ENCODE measurements at regions not wholly inside any gene's neighbourhood (a gene's known extent, or its start where the extent isn't known, plus 50 kb on each side); places are given as distances from the start of the nearest gene placed in this dataset.

DNA sequence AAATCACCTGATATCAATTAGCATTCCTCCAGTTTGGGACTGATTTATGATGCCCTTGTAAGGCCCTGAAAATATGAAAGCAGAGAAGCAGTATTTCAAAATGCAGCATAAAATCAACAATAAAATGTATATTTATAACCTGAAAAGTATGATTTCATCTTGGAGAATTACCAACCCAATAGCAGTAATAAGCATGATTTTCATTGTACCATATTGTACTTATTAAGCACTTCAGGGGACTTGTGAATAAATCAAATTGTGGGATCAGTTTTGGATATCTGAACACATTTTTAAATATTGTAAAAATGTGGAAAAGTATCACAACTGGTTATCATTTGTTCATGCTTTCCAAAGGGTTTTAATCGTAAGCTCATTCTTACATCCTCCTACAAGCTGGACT lies 250.8 kb downstream of the DMRT2 start:
- no peaks in the 10 kb centered on the region for H3K36me3 ChIP-seq (ENCODE audit: control insufficient read depth, insufficient read depth, low read length)
- no peaks in the 10 kb centered on the region for H3K4me1 ChIP-seq (ENCODE audit: control insufficient read depth, insufficient read depth, low read length)
- H3K27me3 ChIP-seq (ENCODE audit: control insufficient read depth, insufficient read depth, low read length) = no peaks in the 10 kb centered on the region
- H3K4me3 ChIP-seq (ENCODE audit: low read depth, low read length) = no peak overlapping the region
- no peak overlapping the region for H3K9ac ChIP-seq (ENCODE audit: low read depth, low read length)
- H3K9me3 ChIP-seq (ENCODE audit: control insufficient read depth, insufficient read depth, low read length) = no peaks in the 10 kb centered on the region

DNA sequence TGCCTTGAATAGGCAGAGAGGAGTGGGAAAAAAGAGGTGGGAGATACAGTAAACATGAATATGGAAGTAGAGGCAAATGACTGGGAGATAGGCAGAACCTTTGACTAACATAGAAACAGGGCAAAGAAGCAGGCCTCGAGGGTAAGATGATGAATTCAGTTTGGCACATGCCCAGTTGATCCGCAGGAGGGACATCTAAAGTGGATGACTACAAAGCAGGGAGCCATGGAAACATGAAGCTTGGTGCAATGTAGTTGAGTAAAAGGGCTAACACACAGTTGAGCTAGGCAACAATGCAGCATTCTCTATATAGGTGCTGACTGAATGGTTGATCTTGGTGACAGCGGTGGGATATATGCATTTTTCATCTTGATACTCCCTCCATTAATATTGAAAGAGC lies 253.8 kb downstream of the DMRT2 start:
- no peaks in the 10 kb centered on the region for H3K27me3 ChIP-seq (ENCODE audit: control insufficient read depth, insufficient read depth, low read length)
- H3K4me1 ChIP-seq (ENCODE audit: control insufficient read depth, insufficient read depth, low read length) = no peaks in the 10 kb centered on the region

DNA sequence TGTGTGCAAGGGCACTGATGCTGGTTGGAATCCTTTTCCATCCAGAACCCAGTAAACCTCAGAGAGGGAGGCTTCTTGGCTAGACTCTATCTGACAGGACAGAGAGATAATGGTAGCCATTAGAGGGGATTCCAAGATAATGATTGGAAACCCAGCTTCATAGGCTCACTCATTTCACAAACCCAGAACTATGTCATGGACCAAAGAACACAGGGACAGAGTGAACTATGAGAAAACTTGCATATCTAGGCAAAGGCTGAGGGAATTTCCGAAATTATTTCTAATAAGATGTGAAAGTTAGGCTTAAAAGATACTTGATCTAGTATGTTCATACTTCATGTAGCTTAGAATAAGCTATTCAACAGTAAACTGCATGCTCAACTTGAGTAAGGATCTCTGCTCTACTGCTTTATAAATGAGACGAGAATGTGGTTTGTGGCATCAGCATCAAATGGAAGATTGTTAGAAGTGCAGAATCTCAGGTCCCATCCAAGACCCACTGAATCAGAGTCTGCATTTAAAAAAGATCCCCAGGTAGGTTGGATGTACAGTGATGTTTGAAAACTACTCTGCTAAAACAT lies 261.4 kb downstream of the DMRT2 start:
- H3K36me3 ChIP-seq (ENCODE audit: control insufficient read depth, insufficient read depth, low read length) = no peaks in the 10 kb centered on the region
- no peaks in the 10 kb centered on the region for H3K27me3 ChIP-seq (ENCODE audit: control insufficient read depth, insufficient read depth, low read length)
- H3K4me3 ChIP-seq (ENCODE audit: low read depth, low read length) = no peak overlapping the region
- H3K9me3 ChIP-seq (ENCODE audit: control insufficient read depth, insufficient read depth, low read length) = no peaks in the 10 kb centered on the region
- H3K4me1 ChIP-seq (ENCODE audit: control insufficient read depth, insufficient read depth, low read length) = no peaks in the 10 kb centered on the region
- no peak overlapping the region for H3K9ac ChIP-seq (ENCODE audit: low read depth, low read length)

More for the DNA sequence above, 253.8 kb downstream of the DMRT2 start:
- Histone ChIP-seq H3K36me3 (ENCODE audit: control insufficient read depth, insufficient read depth, low read length) (no peaks in the 10 kb centered on the region), H3K9ac (ENCODE audit: low read depth, low read length) (no peak overlapping the region), H3K4me3 (ENCODE audit: low read depth, low read length) (no peak overlapping the region), H3K9me3 (ENCODE audit: control insufficient read depth, insufficient read depth, low read length) (no peaks in the 10 kb centered on the region)

DNA sequence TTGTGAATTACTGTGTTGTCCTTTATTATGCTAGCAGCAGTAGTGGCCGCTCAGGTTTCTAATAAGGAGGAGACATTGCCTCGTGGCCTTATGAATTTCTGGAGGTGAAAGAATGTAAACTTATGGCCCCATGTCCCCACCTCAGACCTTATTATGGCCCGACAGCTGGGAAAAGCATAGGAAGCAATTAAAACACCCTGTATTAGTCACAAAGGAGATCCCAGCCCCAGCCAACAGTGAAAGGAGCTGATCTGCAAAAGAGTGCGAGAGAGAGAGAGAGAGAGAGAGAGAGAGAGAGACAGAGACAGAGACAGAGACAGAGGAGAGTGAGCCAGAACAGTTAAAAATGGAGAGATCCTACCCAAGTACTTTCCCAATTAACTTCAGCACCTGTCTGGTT lies 269.3 kb downstream of the DMRT2 start:
- Histone ChIP-seq H3K36me3 (ENCODE audit: control insufficient read depth, insufficient read depth, low read length) (no peaks in the 10 kb centered on the region), H3K4me1 (ENCODE audit: control insufficient read depth, insufficient read depth, low read length) (no peaks in the 10 kb centered on the region), H3K4me3 (ENCODE audit: low read depth, low read length) (no peak overlapping the region), H3K27me3 (ENCODE audit: control insufficient read depth, insufficient read depth, low read length) (no peaks in the 10 kb centered on the region), H3K9ac (ENCODE audit: low read depth, low read length) (no peak overlapping the region), H3K9me3 (ENCODE audit: control insufficient read depth, insufficient read depth, low read length) (no peaks in the 10 kb centered on the region)

- no peak overlapping the region for H3K4me3 ChIP-seq (ENCODE audit: low read depth, low read length)
- no peaks in the 10 kb centered on the region for H3K9me3 ChIP-seq (ENCODE audit: control insufficient read depth, insufficient read depth, low read length)
- no peaks in the 10 kb centered on the region for H3K36me3 ChIP-seq (ENCODE audit: control insufficient read depth, insufficient read depth, low read length)
Observed at GRCh38 chr9:1320051-1320557, 269.9 kb downstream of the DMRT2 start.

GRCh38 chr9:1320607-1321195 lies 270.5 kb downstream of the DMRT2 start:
- no peaks in the 10 kb centered on the region for H3K4me1 ChIP-seq (ENCODE audit: control insufficient read depth, insufficient read depth, low read length)
- no peaks in the 10 kb centered on the region for H3K9me3 ChIP-seq (ENCODE audit: control insufficient read depth, insufficient read depth, low read length)
- H3K36me3 ChIP-seq (ENCODE audit: control insufficient read depth, insufficient read depth, low read length) = no peaks in the 10 kb centered on the region
- no peak overlapping the region for H3K4me3 ChIP-seq (ENCODE audit: low read depth, low read length)
- H3K9ac ChIP-seq (ENCODE audit: low read depth, low read length) = no peak overlapping the region
- H3K27me3 ChIP-seq (ENCODE audit: control insufficient read depth, insufficient read depth, low read length) = no peaks in the 10 kb centered on the region

More at GRCh38 chr9:1320051-1320557, 269.9 kb downstream of the DMRT2 start:
- Histone ChIP-seq H3K27me3 (ENCODE audit: control insufficient read depth, insufficient read depth, low read length) (no peaks in the 10 kb centered on the region), H3K4me1 (ENCODE audit: control insufficient read depth, insufficient read depth, low read length) (no peaks in the 10 kb centered on the region), H3K9ac (ENCODE audit: low read depth, low read length) (no peak overlapping the region)

- Histone ChIP-seq H3K9ac (ENCODE audit: low read depth, low read length) (no peak overlapping the region), H3K9me3 (ENCODE audit: control insufficient read depth, insufficient read depth, low read length) (no peaks in the 10 kb centered on the region), H3K4me1 (ENCODE audit: control insufficient read depth, insufficient read depth, low read length) (no peaks in the 10 kb centered on the region), H3K4me3 (ENCODE audit: low read depth, low read length) (no peak overlapping the region), H3K36me3 (ENCODE audit: control insufficient read depth, insufficient read depth, low read length) (no peaks in the 10 kb centered on the region), H3K27me3 (ENCODE audit: control insufficient read depth, insufficient read depth, low read length) (no peaks in the 10 kb centered on the region)
Observed at GRCh38 chr9:1327467-1327866, 277.3 kb downstream of the DMRT2 start.

GRCh38 chr9:1328341-1328740 lies 278.2 kb downstream of the DMRT2 start:
- Histone ChIP-seq H3K36me3 (ENCODE audit: control insufficient read depth, insufficient read depth, low read length) (no peaks in the 10 kb centered on the region), H3K4me3 (ENCODE audit: low read depth, low read length) (no peak overlapping the region), H3K9ac (ENCODE audit: low read depth, low read length) (no peak overlapping the region), H3K27me3 (ENCODE audit: control insufficient read depth, insufficient read depth, low read length) (no peaks in the 10 kb centered on the region), H3K9me3 (ENCODE audit: control insufficient read depth, insufficient read depth, low read length) (no peaks in the 10 kb centered on the region), H3K4me1 (ENCODE audit: control insufficient read depth, insufficient read depth, low read length) (no peaks in the 10 kb centered on the region)

GRCh38 chr9:1331546-1332038 lies 281.4 kb downstream of the DMRT2 start:
- Histone ChIP-seq H3K9me3 (ENCODE audit: control insufficient read depth, insufficient read depth, low read length) (no peaks in the 10 kb centered on the region), H3K4me3 (ENCODE audit: low read depth, low read length) (no peak overlapping the region), H3K36me3 (ENCODE audit: control insufficient read depth, insufficient read depth, low read length) (no peaks in the 10 kb centered on the region), H3K4me1 (ENCODE audit: control insufficient read depth, insufficient read depth, low read length) (no peaks in the 10 kb centered on the region), H3K27me3 (ENCODE audit: control insufficient read depth, insufficient read depth, low read length) (no peaks in the 10 kb centered on the region), H3K9ac (ENCODE audit: low read depth, low read length) (no peak overlapping the region)

DNA sequence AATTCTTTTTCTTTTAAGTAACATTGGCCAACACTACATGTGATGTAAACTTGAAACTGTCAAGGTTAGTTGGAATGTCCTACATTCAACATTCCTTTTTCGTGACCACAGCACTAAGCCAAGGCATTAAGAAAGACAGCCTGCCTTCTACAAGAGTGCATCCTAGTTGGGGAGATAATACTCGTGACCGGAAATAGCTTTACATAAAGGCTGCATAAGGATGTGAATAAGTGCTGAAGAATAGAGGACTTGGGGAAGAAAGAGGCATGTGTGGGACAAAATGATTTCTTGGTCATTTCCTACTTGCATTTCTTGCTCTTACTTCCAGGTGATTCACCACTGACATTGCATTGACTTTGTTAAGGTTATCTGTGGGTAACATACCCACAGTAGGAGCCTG lies 282.0 kb downstream of the DMRT2 start:
- H3K9ac ChIP-seq (ENCODE audit: low read depth, low read length) = no peak overlapping the region
- H3K4me1 ChIP-seq (ENCODE audit: control insufficient read depth, insufficient read depth, low read length) = no peaks in the 10 kb centered on the region
- H3K9me3 ChIP-seq (ENCODE audit: control insufficient read depth, insufficient read depth, low read length) = no peaks in the 10 kb centered on the region
- no peaks in the 10 kb centered on the region for H3K27me3 ChIP-seq (ENCODE audit: control insufficient read depth, insufficient read depth, low read length)
- H3K4me3 ChIP-seq (ENCODE audit: low read depth, low read length) = no peak overlapping the region
- H3K36me3 ChIP-seq (ENCODE audit: control insufficient read depth, insufficient read depth, low read length) = no peaks in the 10 kb centered on the region

DNA sequence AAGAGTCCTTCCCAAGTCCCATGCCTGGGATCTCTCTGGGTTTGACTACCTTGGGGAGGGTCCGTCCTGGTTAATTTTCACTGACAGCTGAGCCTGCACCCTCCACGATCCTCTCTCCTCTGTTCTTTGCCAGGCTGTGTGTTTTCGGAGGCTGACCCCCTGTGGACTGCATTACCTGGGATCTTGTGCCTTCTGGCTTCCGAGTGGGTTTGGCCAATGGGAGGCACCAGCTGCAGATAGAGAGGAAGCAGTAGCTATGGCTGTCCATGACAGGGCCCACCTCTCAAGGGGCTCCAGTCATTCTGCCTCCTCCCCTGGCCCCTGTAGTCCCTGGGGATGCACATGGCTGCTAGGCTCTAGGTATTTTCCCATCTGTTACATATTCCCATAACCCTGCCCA lies 285.0 kb downstream of the DMRT2 start:
- no peaks in the 10 kb centered on the region for H3K27me3 ChIP-seq (ENCODE audit: control insufficient read depth, insufficient read depth, low read length)
- H3K9me3 ChIP-seq (ENCODE audit: control insufficient read depth, insufficient read depth, low read length) = no peaks in the 10 kb centered on the region
- no peaks in the 10 kb centered on the region for H3K36me3 ChIP-seq (ENCODE audit: control insufficient read depth, insufficient read depth, low read length)
- no peak overlapping the region for H3K9ac ChIP-seq (ENCODE audit: low read depth, low read length)
- no peak overlapping the region for H3K4me3 ChIP-seq (ENCODE audit: low read depth, low read length)
- no peaks in the 10 kb centered on the region for H3K4me1 ChIP-seq (ENCODE audit: control insufficient read depth, insufficient read depth, low read length)

DNA sequence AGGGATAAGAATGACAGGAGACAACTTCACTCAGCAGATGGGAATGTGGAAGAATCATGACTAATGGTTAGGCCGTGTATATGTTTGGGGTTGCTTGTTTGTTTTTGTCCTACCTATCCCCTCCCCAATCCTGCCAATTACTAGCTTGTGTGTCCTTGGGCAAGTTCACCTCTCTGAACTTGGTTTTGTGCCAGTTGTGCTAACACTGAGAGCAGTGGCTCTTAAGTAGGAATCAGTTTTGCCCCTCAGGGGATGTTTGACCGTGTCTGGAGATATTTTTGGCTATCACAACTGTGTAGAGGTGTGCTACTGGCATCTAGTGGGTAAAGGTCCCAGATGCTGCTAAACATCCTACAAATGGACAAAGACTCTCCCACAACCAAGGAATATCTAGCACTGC lies 287.0 kb downstream of the DMRT2 start:
- Histone ChIP-seq H3K9ac (ENCODE audit: low read depth, low read length) (no peak overlapping the region), H3K36me3 (ENCODE audit: control insufficient read depth, insufficient read depth, low read length) (no peaks in the 10 kb centered on the region), H3K9me3 (ENCODE audit: control insufficient read depth, insufficient read depth, low read length) (no peaks in the 10 kb centered on the region), H3K27me3 (ENCODE audit: control insufficient read depth, insufficient read depth, low read length) (no peaks in the 10 kb centered on the region), H3K4me3 (ENCODE audit: low read depth, low read length) (no peak overlapping the region), H3K4me1 (ENCODE audit: control insufficient read depth, insufficient read depth, low read length) (no peaks in the 10 kb centered on the region)
